Breast epithelium (tissue), 4 donors: ENCODE measurements at regions not wholly inside any gene's neighbourhood (a gene's known extent, or its start where the extent isn't known, plus 50 kb on each side); places are given as distances from the start of the nearest gene placed in this dataset.

Experiments used
- DNase-seq, 2 donors: peaks; one replicate each; pipeline ENCODE4 v3.0.0-alpha.2; 2019; ENCODE audit warnings: low spot score in 2 of 2
- H3K27ac ChIP-seq, 2 donors: fragments of 200-600 bp; sonication (generic) in 1 of 2; one replicate each; pipeline ENCODE4 v1.5.1; 2016 to 2019; ENCODE audit warnings: mild to moderate bottlenecking in 1 of 2
- H3K27me3 ChIP-seq, 2 donors: fragments of 200-600 bp; sonication (generic) in 1 of 2; one replicate each; pipeline versions ENCODE4 v1.5.1 to v1.6.0; 2017 to 2019; ENCODE audit warnings: control low read depth in 1 of 2, mild to moderate bottlenecking in 1 of 2
- H3K36me3 ChIP-seq: fragments of 200-600 bp; one replicate; pipeline ENCODE4 v1.5.1; 2019
- H3K4me1 ChIP-seq, 2 donors: fragments of 200-600 bp; sonication (generic); one replicate each; pipeline ENCODE4 v1.5.1; 2016 to 2019; ENCODE audit warnings: control low read depth in 1 of 2
- H3K4me3 ChIP-seq, 3 donors: fragments of 200-600 bp; sonication (generic); 1 replicate in 2 of 3; 2 replicates in 1 of 3; pipeline ENCODE4 v1.5.1; 2016 to 2019; ENCODE audit warnings: mild to moderate bottlenecking in 3 of 3, moderate library complexity in 2 of 3
- H3K9me3 ChIP-seq, 2 donors: fragments of 200-600 bp; sonication (generic) in 1 of 2; one replicate each; pipeline ENCODE4 v1.5.1; 2016 to 2019; ENCODE audit warnings: control low read depth in 1 of 2
- CTCF ChIP-seq, 3 donors: fragments of 450-650 bp; IDR thresholded peaks; one replicate each; pipeline ENCODE4 v1.5.1; 2016 to 2017; ENCODE audit warnings: antibody characterized with exemption in 3 of 3, mild to moderate bottlenecking in 3 of 3, moderate library complexity in 3 of 3
- POLR2A ChIP-seq: fragments of 450-650 bp; IDR thresholded peaks from one replicate; pipeline ENCODE4 v1.6.1; 2016; ENCODE audit warnings: antibody characterized with exemption, mild to moderate bottlenecking, moderate library complexity
- POLR2AphosphoS5 ChIP-seq, 3 donors: sonication (generic); formaldehyde crosslinking; IDR thresholded peaks; one replicate each; pipeline ENCODE4 v1.6.1; 2017; ENCODE audit warnings: antibody characterized with exemption in 3 of 3
- intact Hi-C: fragments of 100-400 bp; cut with DNase I; formaldehyde crosslinking; loops from one replicate; pipeline ENCODE4 v1.15.1; 2023; ENCODE audit warnings: low total_unique reads

GRCh38 chr16:74076568-74076967 is 220.0 kb upstream of the PSMD7 start:
- DNase-seq, result no peak
- intact Hi-C loops, result no loop called here
- Histone ChIP-seq H3K27me3 (no peaks in the 10 kb centered on the region), H3K9me3 (peaks cover 0 to 14% of the 10 kb centered on the region in 2 donors), H3K27ac (no peak overlapping the region), H3K4me1 (no peaks in the 10 kb centered on the region), H3K36me3 (no peaks in the 10 kb centered on the region), H3K4me3 (no peak overlapping the region)
- TF ChIP-seq POLR2A (no peak), POLR2AphosphoS5 (IDR thresholded peaks at IDR 0.05) (no peak)

- Histone ChIP-seq H3K9me3 (peaks cover 0 to 14% of the 10 kb centered on the region in 2 donors), H3K27ac (no peak overlapping the region), H3K36me3 (no peaks in the 10 kb centered on the region), H3K4me1 (no peaks in the 10 kb centered on the region), H3K27me3 (no peaks in the 10 kb centered on the region), H3K4me3 (no peak overlapping the region)
- TF ChIP-seq POLR2AphosphoS5 (IDR thresholded peaks at IDR 0.05) (no peak), CTCF (IDR thresholded peaks at IDR 0.05) (no peak), POLR2A (no peak)
- intact Hi-C loops, result no loop called here
- no peak for DNase-seq
Measured at GRCh38 chr16:74075393-74075792, 221.2 kb upstream of the PSMD7 start.

- Histone ChIP-seq H3K9me3 (peaks cover 0 to 14% of the 10 kb centered on the region in 2 donors), H3K4me3 (no peak overlapping the region), H3K27ac (no peak overlapping the region), H3K4me1 (no peaks in the 10 kb centered on the region), H3K27me3 (no peaks in the 10 kb centered on the region), H3K36me3 (no peaks in the 10 kb centered on the region)
- intact Hi-C loops, result no loop called here
- TF ChIP-seq POLR2AphosphoS5 (IDR thresholded peaks at IDR 0.05), result no peak
- TF ChIP-seq POLR2A, result no peak
- TF ChIP-seq CTCF (IDR thresholded peaks at IDR 0.05), result no peak
- DNase-seq, result no peak
Measured at GRCh38 chr16:74073456-74073855, 223.2 kb upstream of the PSMD7 start.

GRCh38 chr16:74071996-74072535 is 224.5 kb upstream of the PSMD7 start:
- Histone ChIP-seq H3K27me3 (no peaks in the 10 kb centered on the region), H3K9me3 (peaks cover 0 to 14% of the 10 kb centered on the region in 2 donors), H3K27ac (no peak overlapping the region), H3K4me1 (no peaks in the 10 kb centered on the region), H3K4me3 (no peak overlapping the region), H3K36me3 (no peaks in the 10 kb centered on the region)
- TF ChIP-seq CTCF (IDR thresholded peaks at IDR 0.05), result no peak
- TF ChIP-seq POLR2A, result no peak
- no peak for TF ChIP-seq POLR2AphosphoS5 (IDR thresholded peaks at IDR 0.05)
- no peak for DNase-seq
- intact Hi-C loops, result no loop called here

- Histone ChIP-seq H3K27ac (no peak overlapping the region), H3K4me1 (no peaks in the 10 kb centered on the region), H3K4me3 (no peak overlapping the region), H3K9me3 (peaks cover 0 to 9% of the 10 kb centered on the region in 2 donors), H3K36me3 (no peaks in the 10 kb centered on the region), H3K27me3 (no peaks in the 10 kb centered on the region)
- intact Hi-C loops, result no loop called here
- no peak for DNase-seq
- TF ChIP-seq CTCF (IDR thresholded peaks at IDR 0.05) (no peak), POLR2AphosphoS5 (IDR thresholded peaks at IDR 0.05) (no peak), POLR2A (no peak)
Measured at GRCh38 chr16:74070237-74070636, 226.4 kb upstream of the PSMD7 start.
